Gastrocnemius medialis (tissue), 4 donors: ENCODE measurements at regions not wholly inside any gene's neighbourhood (a gene's known extent, or its start where the extent isn't known, plus 50 kb on each side); places are given as distances from the start of the nearest gene placed in this dataset.

Source experiments
- POLR2A ChIP-seq, 2 donors: fragments of 450-650 bp; IDR thresholded peaks; one replicate each; pipeline ENCODE4 v1.6.1; 2017; ENCODE audit warnings: antibody characterized with exemption in 2 of 2, mild to moderate bottlenecking in 2 of 2, moderate library complexity in 2 of 2
- TF ChIP-seq, protein P1 (sequence below), 5 experiments: fragments of 450-650 bp in 3 of 5; fragments of 200-600 bp in 2 of 5; sonication (generic) in 2 of 5; IDR thresholded peaks in 4 of 5; conservative IDR thresholded peaks in 1 of 5; 1 replicate in 4 of 5; 2 replicates in 1 of 5; pipeline ENCODE4 v1.5.1; 2016 to 2019; ENCODE audit warnings: antibody characterized with exemption in 5 of 5, mild to moderate bottlenecking in 3 of 5, moderate library complexity in 3 of 5

DNA sequence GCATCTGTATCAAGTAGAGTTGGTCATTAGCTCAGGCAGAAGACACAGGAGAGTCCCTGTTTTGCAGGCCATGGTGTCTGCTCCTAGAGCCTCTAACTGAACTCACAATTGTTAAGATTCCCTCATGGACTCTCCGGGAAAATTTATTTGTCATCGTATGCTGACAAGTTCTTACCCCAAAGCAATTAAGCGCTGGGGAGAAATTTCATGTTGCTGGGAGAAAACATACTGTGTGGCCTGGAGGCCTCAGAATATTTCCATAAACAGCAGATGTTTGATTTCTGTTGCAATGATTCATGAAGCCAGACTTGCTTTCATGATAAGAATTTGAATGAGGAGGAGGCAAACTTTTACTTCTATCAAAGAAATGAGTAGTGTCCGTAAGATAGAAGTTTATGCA is 583.2 kb downstream of the GATA3 start:
- TF ChIP-seq, protein P1, sequence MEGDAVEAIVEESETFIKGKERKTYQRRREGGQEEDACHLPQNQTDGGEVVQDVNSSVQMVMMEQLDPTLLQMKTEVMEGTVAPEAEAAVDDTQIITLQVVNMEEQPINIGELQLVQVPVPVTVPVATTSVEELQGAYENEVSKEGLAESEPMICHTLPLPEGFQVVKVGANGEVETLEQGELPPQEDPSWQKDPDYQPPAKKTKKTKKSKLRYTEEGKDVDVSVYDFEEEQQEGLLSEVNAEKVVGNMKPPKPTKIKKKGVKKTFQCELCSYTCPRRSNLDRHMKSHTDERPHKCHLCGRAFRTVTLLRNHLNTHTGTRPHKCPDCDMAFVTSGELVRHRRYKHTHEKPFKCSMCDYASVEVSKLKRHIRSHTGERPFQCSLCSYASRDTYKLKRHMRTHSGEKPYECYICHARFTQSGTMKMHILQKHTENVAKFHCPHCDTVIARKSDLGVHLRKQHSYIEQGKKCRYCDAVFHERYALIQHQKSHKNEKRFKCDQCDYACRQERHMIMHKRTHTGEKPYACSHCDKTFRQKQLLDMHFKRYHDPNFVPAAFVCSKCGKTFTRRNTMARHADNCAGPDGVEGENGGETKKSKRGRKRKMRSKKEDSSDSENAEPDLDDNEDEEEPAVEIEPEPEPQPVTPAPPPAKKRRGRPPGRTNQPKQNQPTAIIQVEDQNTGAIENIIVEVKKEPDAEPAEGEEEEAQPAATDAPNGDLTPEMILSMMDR (IDR thresholded peaks at IDR 0.05 in 4 of 5, conservative IDR thresholded peaks at IDR 0.05 in 1 of 5), result no peak
- TF ChIP-seq POLR2A (IDR thresholded peaks at IDR 0.05), result no peak
